Amniotic stem cell (primary cell): ENCODE measurements at regions not wholly inside any gene's neighbourhood (a gene's known extent, or its start where the extent isn't known, plus 50 kb on each side); places are given as distances from the start of the nearest gene placed in this dataset.
"Not testable (repeated sequence)": the region's sequence is repeated elsewhere in the genome, so short reads cannot be mapped to it uniquely, and the experiment has no call there.

Source experiments
- DNase-seq: peaks from one replicate; lab custom pipeline; 2025; lab: John Stamatoyannopoulos, UW

DNA sequence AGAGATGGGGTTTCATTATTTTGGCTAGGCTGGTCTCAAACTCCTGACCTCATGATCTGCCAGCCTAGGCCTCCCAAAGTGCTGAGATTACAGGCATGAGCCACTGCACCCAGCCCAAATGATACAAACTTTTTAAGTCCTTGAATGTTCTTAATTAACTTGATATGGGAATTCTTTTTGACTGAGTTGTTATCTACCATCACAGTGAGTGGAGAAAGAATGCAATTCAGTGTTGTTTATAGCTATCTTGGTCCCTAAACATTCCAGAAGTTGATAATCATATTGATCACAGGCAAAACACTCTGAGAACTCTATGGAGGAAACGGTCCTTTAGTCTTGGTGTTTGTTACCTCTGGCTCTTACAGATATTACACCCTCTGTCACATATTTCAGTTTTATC lies 1072.5 kb downstream of the SUCLG1 start:
- DNase-seq: no peak

DNA sequence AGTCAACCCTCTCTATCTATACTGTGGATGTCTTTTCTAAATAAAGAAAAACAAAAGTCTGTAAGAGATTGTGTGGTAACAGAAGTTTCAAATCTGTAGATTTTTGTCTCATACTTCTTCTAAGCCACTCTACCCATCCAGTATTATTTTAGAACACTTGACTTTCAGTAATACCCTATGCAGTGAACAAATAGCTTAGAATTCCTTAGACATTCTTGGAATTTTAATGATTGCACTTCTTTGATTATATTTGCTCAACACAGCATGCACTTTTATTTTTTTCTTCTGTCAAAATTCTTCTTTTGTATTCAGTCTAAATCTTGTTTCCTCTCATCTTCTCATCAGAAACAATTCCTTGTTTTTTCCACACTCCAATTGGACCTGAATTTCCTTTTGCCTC lies 1080.2 kb downstream of the SUCLG1 start:
- DNase-seq: no peak

DNA sequence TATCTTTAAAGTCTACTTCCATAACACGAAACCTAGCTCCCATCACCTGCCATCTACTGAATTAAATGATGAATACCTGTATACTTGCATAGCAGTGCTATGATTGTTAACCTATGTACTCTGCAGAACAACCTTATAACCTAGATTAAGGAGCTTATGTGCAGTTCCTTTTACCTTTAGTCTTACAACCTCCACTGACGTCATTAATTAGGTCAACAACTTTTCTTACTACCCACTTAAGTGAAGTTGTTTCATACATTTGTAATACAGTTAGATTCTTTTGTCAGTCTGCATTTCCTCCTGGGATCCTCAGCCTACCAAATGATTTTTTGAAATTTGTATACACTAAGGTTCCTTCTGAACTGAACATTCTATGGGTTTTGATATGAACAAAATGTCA lies 1082.3 kb downstream of the SUCLG1 start:
- no peak for DNase-seq

DNA sequence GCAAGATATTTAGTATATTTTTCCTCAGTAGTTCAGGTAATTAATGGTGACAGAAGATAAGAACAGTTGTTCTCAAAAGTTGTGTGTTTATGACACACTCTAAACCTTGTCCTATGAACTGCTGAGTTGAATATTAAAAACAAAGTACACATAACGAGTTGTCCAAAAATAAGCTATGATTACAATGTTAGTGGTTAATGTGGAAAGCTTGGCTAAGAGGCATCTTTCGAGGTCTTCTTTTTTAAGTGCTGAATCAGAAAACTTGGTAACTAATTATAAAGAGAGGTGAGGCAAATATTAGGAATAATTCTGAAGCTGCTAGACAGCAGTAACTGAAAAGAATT lies 1088.7 kb downstream of the SUCLG1 start:
- DNase-seq: no peak

DNA sequence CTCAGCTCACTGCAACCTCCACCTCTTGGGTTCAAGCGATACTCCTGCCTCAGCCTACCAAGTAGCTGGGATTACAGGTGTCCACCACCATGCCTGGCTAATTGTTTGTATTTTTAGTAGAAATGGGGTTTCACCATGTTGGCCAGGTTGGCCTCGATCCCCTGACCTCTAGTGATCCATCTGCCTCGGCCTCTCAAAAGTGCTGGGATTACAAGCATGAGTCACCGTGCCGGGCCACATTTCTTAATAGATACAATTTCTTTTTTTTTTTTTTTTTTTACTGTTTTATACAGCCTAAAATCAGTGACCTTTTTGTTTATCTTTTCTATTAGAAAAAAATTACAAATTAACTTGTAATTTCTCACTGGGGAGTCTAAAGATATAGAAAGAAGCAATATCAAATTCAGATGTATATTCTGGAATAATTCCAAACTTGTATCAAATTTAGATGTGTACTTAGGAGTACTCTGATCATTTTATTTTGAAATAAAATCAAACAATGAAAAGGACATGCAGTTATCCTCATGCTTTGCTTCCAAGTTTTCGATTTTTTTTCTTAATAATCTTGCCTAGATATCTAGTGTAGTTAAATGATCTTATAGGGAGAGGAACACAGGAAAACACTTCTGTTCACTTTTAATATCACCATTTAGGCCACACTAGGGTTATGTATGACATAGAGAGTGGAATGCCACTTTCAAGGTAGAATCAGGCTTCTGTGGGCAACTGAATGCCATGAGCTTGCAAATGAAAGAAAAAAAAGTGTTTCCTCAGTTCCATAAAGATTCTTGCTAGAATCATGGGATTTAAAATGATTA lies 1089.3 kb downstream of the SUCLG1 start:
- DNase-seq: no peak

DNA sequence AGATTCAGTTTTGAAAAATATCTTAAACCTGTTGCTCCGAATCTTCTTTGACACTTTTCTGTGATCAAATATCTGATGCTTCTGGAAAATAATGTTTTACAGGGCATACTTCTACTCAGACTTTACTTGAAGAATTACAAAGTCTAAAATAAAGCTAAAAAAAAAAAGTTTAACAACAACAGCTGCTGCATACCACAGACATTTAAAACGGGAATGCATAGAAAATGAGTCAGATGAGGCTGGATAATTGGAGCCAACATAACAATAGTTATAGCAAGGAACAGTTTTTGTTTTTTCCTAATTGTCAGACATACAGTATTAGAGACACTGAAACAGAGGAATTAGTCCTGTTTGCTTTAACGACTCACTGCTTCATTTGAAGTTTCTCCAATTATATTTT lies 1090.2 kb downstream of the SUCLG1 start:
- no peak for DNase-seq

DNA sequence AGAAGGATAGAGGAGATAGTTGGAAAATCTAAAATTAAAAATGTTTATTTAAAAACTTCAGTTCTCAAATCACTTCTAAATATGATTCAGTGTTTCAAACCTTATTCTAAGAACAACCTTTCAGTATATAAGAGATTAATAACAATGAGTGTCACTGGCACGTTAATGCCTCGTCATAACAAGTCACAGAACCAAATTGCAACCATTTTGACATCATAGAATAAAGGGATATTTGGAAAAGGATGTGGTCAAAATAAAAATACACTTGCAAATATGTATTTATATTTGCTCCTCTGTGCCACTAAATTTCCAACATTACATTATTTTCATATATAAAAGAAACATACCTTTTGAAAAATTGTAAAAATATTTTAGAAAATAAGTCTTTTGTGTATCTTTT lies 1090.6 kb downstream of the SUCLG1 start:
- DNase-seq: no peak

DNA sequence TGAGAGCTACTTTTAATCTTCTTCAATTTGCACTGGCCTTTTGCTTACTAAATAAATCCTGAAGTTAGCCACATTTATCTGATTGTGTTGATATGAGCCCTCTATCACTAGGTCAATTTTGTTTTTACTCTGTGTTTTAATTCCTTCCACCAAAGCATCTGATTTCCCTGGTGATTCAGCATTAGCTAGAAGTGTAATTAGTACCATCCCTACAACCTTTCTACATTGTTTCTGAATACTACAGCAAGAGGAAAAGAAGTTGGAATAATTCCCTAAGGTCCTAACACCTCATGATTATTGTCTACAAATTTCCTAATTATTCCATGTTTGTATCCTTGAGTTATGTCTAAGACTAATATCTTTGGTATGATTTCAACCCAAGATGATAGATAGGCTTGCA lies 1093.6 kb downstream of the SUCLG1 start:
- DNase-seq: no peak

DNA sequence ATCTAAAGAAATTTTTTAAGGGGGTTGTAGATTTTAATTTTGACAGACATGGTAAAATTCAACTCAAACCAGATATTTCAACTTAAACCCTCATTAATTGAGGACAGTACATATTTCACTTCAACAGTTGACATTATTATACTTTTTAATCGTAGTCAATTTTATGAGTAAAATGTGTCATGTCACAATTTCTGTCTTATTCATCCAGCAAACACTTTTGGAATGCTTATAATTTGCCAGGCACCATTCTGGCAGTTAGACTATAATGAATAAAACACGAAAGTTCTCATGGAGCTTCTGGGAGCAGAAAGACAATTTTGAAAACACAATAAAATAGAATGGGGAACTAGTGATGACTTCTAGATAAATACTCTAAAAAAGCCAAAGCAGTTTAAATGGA lies 1094.8 kb downstream of the SUCLG1 start:
- no peak for DNase-seq

DNA sequence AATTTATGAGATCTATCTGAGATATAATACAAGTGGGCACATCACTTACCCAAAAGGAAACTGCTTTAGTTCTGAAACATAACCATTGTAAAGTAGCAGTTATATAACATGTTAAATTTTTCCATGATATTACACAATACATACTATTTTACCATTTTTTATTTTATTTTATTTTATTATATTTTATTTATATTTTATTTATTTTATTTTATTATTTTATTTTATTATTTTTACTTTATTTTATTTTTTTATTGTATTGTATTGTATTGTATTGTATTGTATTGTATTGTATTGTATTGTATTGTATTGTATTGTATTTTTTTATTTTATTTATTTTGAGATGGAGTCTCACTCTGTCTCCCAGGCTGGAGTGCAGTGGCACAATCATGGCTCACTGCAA lies 1095.9 kb downstream of the SUCLG1 start:
- DNase-seq: not testable (repeated sequence)

DNA sequence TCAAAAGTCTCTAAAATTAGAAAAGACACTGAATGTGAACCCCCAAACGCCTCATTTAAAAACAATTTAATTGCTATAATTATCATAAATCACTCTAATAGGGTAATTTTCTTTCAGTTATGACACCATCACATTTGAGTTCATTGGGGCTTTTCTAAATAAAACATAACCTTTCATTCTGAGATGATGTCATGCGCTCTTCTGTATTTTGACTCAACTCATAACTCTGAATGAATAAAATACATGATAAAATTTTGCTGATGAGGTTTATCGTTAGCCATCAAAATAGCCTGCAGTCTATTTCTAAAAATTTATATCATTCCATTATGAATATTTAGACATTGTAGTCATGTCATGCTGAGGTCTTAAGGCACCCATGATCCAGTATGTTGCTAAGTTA lies 1099.7 kb downstream of the SUCLG1 start:
- no peak for DNase-seq

DNA sequence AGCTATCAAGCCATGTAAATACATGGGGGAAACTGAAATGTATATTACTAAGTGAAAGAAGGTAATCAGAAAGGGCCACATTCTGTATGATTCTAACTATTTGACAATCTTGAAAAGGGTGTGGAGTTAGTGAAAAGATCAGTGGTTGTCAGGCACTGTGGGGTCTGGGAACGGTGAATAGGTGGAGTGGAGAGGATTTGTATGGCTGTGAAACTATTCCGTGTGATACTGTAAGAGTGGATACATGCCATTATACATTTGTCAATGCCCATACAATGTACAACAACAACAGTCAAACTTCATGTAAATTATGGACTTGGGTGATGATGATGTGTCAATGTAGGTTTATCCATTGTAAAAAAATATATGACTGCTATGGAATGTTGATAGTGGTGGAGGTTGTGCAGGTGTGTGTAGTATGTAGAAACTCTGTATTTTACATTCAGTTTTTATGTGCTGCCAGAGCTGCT lies 1116.2 kb downstream of the SUCLG1 start:
- no peak for DNase-seq

DNA sequence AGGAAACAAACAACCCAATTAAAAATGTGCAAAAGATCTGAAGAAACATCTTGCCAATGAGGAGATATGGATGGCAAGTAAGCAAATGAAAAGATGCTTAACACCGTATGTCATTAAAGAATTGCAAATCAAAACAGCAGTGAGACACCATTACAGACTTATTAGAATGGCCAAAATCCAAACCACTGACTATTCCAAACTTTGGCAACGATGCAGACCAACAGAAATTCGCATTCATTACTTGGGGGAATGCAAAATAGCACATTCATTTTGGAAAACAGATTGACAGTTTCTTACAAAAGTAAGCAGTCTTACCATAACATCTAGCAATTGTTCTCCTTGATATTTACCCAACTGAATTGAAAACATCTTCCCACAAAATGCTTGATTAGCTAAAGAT lies 1118.7 kb downstream of the SUCLG1 start:
- DNase-seq: no peak

DNA sequence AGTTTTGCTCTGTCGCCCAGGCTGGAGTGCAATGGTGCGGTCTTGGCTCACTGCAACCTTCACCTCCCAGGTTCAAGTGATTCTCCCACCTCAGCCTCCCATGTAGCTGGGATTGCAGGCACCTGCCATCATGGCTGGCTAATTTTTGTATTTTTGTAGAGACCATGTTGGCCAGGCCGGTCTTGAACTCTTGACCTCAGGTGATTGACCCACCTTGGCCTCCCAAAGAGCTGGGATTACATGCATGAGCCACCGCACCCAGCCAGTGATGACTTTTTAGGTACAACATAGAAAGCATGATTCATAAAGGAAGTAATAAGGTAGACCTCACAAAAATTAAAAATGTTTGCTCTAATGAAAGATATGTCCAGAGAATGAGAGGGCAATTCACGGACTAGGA lies 1119.1 kb downstream of the SUCLG1 start:
- DNase-seq: not testable (repeated sequence)

DNA sequence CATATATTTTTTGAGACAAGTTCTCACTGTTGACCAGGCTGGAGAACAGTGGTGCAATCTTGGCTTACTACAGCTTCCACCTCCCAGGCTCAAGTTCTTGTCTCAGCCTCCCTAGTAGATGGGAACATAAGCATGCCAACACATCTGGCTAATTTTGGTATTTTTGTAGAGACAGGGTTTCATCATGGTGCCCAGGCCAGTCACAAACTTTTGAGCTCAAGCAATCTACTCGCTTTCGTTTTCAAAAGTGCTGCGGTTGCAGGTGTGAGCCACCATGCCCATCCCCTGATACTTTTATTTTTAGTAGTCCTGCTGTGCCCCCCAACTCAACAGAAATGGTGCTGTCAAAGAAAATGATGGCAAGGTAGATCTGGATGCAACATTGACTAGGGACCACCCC lies 1127.3 kb downstream of the SUCLG1 start:
- DNase-seq: no peak

DNA sequence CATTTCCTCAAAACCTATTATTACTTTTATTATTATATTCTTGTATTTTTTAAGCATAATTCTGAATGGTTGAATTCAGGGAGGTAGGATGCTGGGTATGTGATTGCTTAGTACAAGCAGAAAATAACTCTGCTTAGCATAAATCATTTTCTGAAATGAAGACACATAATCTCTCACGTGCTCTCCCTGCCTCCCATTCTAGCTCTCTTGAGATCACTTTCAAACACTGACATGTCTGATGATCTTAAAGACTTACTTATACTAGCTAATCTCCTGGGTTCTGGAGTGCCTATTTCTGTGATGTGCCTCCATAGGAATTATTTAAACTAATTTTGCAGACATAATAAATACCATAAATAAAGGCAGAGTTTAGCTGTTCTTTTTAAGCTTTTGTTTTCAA lies 1136.0 kb downstream of the SUCLG1 start:
- no peak for DNase-seq

DNA sequence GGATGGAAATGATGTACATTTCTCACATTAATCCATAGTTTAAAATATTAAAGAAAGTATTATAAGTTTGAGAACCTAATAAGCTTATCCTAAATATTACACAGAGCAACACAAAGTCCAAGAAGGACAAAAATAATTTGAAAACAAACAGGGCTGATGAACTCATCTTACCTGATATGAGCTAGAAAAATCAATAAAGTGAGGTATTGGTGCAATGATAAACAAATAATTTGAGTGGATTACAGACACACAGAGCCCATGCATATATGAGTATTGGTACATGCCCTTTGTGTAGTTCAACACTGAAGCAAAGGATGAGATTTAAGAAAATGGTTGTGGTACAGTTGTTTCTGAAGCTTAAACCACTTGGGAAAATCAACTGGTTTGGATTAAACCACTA lies 1139.0 kb downstream of the SUCLG1 start:
- no peak for DNase-seq

DNA sequence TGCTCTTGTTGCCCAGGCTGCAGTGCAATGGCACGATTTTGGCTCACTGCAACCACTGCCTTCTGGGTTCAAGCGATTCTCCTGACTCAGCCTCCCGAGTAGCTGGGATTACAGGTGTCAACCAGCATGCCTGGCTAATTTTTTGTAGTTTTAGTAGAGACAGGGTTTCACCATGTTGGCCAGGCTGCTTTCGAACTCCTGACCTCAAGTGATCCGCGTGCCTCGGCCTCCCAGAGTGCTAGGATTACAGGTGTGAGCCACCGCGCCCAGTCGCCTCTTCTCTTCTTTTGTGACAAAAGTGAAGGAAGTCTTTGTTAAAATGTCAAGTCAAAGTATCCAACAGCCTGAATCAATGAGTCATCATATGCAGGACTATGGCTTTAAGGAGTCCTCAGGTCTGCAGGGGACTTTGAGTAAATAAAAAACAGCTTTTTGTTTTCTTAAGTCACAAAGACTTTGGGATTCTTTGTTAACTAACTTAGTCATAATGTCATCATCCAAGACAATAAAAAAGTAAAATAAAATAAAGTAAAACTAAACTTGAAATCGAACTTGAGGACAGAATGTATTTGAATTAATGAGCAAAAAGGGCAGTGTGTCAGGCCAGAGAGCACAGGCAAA lies 1153.2 kb downstream of the SUCLG1 start:
- no peak for DNase-seq

DNA sequence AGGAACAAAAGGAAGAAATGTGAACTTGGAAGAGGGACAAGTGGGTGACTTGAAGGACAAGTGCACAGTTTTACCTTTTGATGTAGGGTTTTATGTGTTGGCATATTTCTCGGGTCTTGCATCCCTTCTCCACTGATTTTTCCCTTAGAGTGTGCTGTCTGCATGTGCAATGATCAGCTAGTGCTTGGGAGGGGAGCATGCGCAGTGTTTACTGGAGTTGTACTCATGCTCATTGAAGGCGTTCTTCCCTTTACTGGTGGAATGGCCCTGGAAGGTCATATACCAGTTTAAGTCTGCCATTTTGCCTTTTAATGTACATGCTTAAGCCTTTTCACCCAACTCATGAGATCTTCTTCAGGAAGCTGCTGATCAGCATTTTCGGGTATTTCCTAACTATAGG lies 1168.0 kb downstream of the SUCLG1 start:
- no peak for DNase-seq

DNA sequence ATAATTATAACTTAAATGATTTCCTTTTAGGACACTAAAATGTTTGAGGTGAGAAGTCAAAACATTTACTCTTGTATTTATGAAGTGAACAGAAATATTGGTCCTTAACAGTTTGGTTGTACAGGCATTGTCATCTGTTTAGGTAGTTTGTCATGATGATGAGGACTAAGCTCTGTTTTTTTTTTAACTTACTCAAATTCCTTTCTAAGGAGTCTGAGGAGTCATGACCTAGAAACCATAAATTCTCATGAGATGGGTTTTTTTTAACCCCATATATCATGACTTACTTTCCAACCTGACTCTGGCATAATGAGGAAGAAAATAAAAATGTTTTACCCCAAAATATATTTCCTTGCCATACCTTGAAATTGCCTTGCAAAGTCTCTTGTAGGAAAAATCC lies 1176.2 kb downstream of the SUCLG1 start:
- DNase-seq: no peak

DNA sequence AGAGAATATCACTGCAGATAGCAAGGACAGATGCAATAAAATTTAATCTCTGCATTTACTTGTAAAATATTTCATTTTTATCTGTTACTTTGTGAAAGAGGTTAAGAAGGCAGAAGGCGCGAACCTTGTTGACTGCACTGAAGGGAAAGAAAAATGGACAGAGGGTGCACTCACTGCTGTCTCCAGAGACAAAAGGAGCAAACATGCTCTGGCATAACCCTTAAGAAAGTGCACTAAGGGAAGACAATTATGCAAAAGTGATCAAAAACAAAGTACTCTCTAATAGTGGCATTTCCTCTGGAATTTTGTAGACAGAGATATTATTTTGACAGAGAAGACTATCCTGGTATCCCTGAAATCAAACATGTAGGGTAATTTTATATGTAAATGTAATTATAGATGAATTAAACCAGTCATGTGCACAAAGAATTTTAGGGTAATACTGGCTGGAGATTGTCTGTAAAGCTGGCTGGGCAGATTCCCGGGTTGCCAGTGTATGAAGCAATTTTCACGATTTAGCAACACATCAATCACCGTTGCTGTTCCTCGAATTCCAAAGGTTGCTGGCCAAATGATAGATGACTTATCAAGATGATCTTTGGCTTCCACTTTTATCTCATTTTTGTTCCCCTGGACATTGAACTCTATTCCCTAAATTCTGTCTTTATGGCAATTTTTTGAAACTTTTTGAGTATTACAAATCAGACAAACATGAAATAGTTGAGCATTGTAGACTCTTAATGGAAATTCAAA lies 1176.9 kb downstream of the SUCLG1 start:
- DNase-seq: no peak

DNA sequence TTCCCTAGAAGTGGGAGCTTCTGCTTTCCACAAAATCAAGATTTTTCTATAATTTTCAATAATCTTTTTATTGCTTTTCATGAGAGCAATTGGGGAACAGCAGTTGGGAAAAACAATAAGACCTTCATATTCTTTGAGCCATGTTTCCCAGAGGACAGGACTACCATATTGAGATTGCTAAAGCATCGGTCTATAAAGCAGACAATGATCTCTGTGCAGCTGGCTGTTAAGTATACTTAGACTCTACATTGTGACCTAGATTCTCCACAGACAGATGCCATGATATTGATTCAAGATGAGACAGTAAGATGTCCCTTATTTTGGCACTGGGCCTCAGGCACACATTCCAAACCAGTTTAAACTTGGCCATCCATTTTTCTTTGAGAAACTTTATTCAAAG lies 1178.7 kb downstream of the SUCLG1 start:
- no peak for DNase-seq

DNA sequence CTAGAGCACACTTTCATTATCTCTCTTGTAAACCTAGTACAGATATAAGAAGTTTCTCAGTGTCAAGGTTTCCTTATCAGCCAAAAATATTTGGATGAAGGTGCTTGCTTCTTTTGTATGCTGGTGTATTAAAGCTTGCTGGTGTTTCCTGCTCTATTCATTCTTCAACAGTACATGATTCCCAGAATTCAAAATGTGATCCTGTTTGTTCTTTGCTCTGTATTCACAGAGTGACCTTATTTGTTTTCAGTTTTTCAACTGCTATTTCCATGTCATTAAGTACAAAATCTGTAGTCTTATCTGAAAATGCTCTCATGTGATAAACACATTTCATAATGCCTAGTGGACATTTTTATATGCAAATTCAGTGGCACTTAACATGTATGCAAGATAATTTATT lies 1185.8 kb downstream of the SUCLG1 start:
- no peak for DNase-seq
